GM18907 (cell line): ENCODE measurements at regions not wholly inside any gene's neighbourhood (a gene's known extent, or its start where the extent isn't known, plus 50 kb on each side); places are given as distances from the start of the nearest gene placed in this dataset.

Experiments used
- ATAC-seq: cut with Tn5 transposase; IDR thresholded peaks from one replicate; pipeline ENCODE4 v1.9.1; 2021; ENCODE audit warnings: mild to moderate bottlenecking, moderate library complexity; ENCODE audit not compliant: unreplicated experiment

DNA sequence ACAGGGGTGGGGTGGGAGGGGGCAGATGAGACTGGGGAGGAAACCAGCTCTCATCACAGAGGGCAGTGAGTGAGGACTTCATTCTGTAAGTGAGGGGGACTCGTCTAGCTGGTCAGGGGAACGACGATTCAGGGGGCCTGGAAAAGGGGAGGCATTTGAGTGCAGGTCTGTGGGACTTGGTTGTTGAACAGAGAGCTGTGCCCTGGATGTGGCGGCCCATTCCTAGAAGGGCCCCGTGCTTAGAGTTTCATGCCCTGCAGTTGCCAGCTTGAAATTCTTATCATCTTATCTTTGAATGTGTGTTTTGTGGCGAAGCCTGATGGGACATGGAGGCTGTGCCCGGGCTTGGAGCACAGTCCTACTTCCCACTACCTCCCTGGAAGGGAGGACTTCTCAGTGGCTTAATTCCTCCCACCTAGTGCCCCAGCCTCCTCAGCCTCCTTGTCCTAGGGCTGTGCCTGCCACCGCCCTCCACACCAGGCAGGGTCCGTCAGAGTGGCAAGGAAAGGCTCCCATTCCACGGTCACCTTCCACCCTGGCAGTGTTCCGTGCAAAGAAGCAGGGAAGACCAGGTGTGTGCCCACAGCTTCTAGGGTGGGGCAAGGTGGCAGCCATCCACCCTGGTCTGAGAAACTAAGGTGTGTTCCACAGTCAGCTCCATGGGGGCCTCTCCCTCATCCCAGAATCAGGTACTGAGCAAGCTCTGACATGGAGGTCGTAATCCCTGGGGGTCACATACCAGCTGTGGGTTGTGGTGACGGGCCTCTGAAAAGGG is 59.7 kb upstream of the LMO1 start:
- no peak for ATAC-seq

DNA sequence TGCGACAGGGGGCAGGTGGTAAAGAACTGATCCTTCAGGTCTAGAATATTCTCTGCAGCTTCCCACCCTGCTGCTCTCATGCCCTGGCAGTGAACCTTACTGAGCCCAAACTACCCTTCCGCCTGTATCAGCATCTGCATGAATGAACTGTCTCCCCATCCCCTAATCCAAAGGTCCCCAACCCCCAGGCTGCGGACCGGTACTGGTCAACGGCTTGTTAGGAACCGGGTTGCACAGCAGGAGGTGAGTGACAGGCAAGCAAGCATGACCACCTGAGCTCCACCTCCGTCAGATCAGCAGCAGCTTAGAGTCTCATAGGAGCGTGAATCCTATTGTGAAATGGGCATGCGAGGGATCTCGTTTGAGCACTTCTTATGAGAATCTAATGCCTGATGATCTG is 58.2 kb upstream of the LMO1 start:
- no peak for ATAC-seq

DNA sequence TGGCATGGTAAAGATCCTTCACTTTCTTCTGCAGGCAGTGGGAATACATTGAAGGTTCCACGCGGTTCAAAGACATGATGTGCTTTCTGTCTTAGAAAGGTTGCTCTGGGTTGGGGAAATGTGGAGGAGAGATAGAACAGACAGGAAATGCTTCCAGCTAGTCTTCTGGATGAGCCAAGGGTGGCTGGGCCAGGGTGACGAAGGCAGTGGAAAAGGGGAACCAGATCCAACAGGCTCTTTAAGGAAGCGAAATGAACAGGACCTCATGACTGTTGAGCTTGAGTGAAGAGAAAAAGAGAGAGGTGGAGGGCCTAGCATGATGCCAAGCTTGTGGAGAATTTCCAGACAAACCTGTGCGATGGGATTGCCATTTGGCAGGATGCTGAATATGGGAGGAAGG is 56.4 kb upstream of the LMO1 start:
- no peak for ATAC-seq

DNA sequence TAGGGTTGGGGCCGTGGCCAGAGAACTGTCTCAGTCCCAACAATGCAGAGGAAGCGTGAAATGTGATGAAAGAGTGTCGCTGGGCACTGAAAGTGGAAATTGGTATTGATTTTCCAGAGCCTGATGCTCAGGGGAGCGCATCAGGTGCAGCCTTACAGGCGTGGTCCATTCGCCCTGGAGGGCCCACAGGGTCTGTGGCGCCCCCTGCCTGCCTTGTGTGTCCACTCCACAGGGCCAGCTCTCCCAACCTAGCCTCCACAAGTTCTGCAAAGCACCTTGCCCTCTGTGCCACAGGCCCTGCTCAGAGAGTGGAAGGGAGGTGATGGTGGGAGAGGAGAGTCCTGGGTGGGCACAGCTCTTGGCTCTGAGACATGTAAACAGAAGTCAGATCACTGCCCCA is 54.9 kb upstream of the LMO1 start:
- no peak for ATAC-seq

DNA sequence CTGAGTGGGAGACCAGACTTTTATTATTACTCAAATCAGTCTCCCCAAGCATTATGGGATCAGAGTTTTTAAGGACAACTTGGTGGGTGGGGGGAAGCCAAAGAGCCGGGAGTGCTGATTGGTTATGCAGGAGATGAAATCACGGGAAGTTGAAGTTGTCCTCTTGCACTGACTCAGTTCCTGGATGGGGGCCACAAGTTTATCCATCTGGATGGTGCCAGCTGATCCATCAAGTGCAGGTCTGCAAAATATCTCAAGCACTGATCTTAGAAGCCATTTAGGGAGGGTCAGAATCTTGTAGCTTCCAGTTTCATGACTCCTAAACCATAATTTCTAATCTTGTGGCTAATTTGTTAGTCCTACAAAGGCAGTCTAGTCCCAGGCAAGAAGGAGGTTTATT is 53.5 kb upstream of the LMO1 start:
- no peak for ATAC-seq

DNA sequence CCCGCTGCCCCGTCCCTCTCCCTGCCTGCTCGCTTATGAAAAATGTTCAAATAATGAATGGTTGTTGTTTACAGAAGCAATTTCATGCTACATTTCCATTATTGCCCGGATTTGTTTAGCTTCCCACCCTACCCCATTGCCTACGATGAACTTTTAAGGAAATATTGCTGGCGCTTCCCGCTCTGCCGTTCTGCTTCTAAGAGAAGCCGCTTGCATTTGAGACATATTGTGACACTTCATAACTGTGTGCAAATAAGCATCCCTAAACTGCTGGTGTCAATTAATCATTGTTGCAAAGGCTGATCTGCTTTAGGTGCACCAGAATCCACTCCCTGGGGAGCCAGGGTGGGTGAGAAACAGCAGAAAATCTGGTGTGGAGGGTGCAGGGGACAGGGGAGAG is 52.3 kb upstream of the LMO1 start:
- ATAC-seq = no peak

DNA sequence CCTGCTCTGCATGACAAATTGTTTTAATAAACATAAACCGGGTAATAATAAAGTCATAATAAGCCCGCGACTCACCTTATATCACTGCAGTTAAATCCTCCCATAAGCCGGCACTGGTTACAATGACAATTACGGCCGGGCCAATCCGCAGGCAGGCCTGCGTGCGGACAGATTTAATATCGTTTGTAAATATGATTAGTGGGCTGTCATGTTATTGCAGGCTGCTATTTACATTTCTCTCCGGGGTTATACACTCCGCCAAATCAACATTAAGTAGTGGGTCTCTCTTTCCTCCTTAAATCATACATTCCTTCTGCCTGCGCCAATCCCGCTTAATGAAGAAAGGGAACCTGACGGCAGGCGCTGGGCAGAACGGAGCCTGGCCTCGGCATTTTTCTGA is 51.8 kb upstream of the LMO1 start:
- ATAC-seq = no peak

DNA sequence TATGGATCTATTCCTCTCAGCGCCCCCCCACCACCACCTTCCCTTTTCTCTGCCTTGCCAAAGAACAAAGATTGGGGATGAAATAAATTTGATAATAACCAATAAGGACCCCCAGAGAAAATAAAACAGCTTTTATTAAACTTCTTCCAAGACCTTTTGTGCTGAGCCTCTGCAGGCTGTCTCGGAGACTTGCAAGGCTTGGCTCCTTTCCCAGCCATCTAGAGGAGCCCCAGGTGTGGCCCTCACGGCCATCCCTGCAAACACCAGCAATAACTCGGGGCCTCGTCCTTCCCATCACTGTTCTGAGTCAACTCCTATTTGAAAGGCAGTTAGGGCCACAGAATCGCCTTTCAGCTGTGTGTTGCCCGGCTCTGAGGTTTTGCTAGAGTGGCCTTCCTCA is 51.2 kb upstream of the LMO1 start:
- ATAC-seq = no peak

DNA sequence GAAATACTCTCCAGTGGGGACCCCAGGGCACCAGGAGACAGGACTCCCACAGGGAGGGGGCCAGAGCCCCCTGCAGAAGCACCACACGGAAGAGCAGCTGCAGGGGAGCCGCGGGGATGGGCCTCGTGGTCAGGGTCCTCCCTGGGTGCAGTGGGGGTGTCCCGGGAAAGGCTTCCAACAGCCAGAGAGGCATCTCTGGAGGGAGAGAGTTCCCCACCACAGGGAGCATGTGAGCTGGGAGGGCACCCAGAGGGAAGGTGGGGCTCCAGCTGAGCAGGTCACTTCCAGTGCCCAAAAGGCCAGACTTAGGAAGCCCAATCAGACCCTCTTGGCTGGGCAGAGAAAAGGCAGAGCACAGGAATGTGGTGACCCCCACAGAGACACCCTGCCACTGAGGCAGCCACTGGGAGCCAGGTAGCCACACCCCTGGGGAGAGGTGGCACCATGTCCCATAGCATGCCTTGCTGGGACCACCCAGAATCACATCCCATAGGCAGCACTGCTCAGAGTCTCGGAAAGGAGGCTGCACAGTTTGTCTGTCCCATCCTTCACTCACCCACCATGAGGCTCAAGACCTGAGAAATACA is 49.9 kb upstream of the LMO1 start:
- ATAC-seq = no peak
